ENCODE measurements at regions not wholly inside any gene's neighbourhood (a gene's known extent, or its start where the extent isn't known, plus 50 kb on each side); places are given as distances from the start of the nearest gene placed in this dataset.

DNA sequence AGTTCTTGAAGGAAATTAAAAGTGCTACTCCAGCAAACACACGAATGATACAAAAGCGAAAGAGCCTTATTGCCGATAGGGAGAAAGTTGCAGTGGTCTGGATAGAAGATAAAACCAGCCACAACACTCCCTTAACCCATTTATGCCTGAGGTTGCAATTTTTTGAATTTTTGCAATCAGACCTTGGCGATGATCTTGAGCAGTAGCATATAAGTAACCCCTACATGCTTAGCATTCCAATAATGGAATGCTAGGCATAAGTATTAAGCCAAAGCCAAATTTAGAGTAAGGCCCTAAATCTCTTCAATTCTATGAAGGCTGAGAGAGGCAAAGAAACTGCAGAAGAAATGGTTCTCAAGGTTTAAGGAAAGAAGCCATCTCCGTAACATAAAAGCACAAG lies 153.5 kb downstream of the SLC28A3 start:
- DNase-seq = no peak

DNA sequence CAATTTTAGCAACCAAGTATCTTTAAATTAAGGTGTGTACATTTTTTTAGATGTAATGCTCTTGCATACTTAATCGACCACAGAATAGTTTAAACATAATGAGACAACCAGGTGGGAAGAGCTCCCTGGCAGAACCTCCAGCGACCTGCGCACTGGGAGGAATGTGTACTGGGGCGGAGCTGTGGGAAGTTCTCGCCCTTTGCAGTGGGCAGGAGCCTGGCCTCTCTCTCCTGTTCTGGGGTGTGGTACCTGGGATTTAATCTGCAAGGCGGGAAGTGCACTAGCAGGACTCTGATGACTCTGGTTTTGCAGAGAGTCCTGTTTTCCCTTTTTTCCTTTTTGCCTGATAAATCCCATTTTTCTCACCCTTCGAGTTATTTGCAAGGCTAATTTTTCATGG lies 150.7 kb downstream of the SLC28A3 start:
- no peak for DNase-seq

DNA sequence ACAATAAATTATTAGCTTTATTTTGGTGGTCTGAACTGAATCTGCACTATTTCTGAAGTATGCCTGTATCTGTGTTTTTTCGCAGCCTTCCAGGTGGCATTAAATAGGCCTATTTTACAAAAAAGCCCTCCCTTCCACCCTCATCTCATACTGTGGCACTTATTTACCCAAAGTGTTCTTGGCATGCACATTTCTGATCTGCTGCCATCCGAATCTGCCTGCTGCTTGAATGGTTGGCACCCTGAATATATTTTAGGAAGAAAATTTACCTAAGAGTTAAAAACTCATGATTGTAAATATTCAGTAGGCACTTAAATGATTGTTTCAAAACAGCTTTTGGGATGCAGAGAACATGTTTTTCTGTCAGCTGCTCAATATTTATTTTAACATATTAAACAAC lies 150.1 kb downstream of the SLC28A3 start:
- DNase-seq = no peak

DNA sequence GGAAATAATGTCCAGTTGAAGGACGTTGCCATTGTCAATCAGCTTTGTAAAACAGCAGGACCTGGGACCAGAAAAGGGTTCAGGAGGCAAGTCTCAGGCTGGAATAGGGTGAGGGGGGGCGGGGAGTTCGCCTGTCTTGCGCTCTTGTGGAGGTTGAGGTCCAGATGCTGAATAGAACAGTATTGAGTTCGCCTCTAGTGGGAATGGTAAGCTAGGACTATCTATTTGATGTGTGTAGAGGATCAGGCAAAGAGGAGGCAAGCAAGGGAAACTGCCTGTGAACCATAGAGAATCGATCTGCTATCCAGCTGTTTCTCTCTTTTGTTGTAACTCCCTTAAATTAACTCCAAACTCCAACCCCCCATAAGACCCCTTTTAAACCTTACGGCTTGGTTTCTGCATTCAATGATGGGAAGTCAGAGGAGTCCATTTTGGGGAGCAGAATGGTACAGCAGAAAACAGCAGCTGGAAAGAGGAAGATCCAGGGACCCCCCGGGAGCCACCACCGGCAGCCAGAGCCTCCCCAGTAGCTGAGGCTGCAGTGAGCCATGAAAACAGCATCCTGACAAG lies 133.7 kb downstream of the SLC28A3 start:
- DNase-seq = no peak

DNA sequence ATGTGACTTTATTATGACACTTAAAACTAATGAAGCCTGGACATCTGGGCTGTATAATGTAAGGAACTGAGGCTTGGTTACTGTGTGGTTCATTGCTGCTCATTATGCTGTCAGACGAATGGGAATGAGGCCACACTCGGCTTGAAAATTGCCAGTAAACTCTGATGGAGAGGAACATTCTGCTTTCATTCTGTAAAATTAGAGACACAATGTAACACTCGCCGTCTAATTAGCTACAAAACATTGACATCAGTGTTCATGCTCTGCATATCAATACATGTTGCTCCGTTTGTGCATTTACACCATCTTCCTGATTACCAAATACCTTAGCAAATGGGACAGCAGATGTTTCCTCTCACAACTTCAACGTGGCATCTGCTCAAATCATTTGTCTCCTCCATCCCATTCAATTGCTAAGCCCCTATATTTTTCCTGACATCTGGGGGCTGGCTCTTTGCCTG lies 133.0 kb downstream of the SLC28A3 start:
- no peak for DNase-seq

DNA sequence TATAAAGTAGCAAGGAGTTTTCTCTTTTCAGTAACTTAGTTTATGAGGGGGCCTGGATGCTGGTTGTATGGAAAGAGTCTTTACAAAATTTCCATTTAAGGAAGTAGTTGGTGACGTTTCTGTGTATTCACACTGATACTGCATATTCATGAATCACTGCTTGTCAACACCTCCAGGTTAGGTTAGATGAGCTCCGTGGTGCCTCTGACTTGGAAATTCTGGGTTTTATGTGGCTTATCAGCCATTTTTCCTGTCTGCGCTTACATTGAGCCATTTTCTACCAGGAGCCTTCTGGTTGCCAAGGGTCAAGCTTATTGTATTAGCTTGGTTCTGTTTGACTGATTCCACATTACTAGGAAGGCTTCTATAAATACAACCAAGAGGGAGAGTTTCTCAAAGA lies 128.3 kb downstream of the SLC28A3 start:
- no peak for DNase-seq

DNA sequence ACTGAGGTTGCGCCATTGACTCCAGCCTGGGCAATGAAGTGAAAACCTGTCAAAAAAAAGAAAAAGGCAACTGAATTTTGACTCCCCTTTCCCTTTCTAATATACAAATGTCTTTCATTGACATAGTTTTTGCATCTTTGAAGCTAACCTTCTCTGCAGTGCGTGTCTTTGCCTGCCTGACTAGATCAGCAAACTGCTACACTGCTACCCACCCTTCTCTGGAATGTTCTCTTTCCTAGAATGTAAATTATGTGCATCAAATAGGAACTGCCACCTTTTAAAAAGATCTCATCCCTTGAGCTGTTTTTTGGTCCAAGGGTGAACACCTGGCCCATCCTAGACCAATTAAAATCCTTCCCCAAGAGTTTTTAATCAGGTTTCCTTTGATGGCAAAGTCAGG lies 127.6 kb downstream of the SLC28A3 start:
- DNase-seq = no peak

DNA sequence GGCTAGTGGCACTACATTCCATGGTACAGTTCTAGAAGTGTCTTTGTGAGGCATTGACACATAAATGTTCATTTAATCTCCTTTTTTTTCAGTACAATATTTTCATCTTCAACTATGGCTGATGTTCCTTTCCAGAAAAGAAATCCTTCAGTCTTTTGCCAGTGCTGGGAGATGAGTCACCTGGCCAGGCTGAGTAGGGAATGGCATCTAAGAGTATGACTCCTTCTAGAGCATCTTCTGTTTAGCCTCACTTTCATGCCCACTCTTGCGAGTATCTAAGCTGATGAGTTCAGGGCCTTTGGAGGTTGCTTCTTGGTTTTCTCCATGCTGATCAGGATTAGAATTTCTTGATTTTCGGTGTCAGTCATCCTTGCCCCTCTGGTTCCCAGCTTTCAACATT lies 124.4 kb downstream of the SLC28A3 start:
- no peak for DNase-seq

DNA sequence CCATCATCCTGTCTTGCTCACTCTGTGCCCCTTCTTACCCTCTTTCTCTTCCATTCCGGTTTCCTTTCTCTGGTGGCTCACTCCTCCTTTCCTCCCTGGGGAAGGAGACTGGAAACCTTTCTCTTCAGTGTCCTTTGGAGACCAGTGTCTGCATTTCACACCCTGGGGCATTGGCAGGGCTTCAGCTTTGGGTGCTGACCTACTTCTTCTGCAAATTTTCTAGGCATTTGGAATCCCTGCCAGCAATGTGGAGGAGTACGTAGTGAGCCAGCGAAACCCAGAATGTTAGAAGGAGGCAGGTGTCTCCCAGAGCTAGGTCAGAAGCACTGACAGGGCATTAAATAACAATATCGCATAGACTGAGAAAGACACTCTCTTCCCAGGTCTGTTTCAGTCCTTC lies 122.2 kb downstream of the SLC28A3 start:
- no peak for DNase-seq

DNA sequence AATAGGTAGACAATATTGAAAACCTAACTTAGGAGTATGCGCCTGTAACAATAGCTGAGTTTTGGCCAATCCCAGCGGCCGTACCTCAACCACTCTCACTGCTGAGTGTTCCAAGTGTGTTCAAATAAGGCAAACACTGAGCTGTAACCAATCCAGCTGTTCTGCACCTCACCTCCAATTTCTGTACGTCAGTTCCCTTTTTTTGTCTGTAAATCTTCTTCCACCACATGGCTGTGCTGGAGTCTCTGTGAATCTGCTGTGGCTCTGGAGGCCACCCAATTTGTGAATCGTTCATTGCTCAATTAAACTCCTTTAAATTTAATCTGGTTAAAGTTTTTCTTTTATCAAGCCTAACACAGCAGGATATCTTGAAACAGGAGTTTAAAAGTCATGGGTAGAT lies 116.3 kb downstream of the SLC28A3 start:
- no peak for DNase-seq

All from NCI-H510A (cell line).